SJSA1 (cell line): ENCODE measurements at regions not wholly inside any gene's neighbourhood (a gene's known extent, or its start where the extent isn't known, plus 50 kb on each side); places are given as distances from the start of the nearest gene placed in this dataset.

ENCODE experiments used
- DNase-seq, 2 experiments: peaks; one replicate each; pipeline ENCODE4 v3.0.0-alpha.2; 2015 to 2020; ENCODE audit warnings: low spot score in 2 of 2, low read depth in 1 of 2
- H3K27ac ChIP-seq: fragments of 250-450 bp; sonication (Bioruptor Pico); 2 replicates; pipeline ENCODE4 v1.5.1; 2020; ENCODE audit warnings: mild to moderate bottlenecking, moderate library complexity
- H3K27me3 ChIP-seq: fragments of 250-450 bp; sonication (Bioruptor Pico); replicated peaks from 2 replicates; pipeline ENCODE4 v1.5.1; 2020; ENCODE audit warnings: mild to moderate bottlenecking, moderate library complexity
- H3K36me3 ChIP-seq: fragments of 250-450 bp; sonication (Bioruptor Pico); 2 replicates; pipeline ENCODE4 v1.5.1; 2020; ENCODE audit warnings: mild to moderate bottlenecking
- H3K4me1 ChIP-seq: fragments of 250-450 bp; sonication (Bioruptor Pico); replicated peaks from 2 replicates; pipeline ENCODE4 v1.6.1; 2021; ENCODE audit warnings: mild to moderate bottlenecking
- H3K4me3 ChIP-seq: fragments of 250-450 bp; sonication (Bioruptor Pico); 2 replicates; pipeline ENCODE4 v1.5.1; 2020; ENCODE audit warnings: mild to moderate bottlenecking
- H3K9me3 ChIP-seq: fragments of 250-450 bp; sonication (Bioruptor Pico); replicated peaks from 2 replicates; pipeline ENCODE4 v1.5.1; 2020; ENCODE audit warnings: mild to moderate bottlenecking

DNA sequence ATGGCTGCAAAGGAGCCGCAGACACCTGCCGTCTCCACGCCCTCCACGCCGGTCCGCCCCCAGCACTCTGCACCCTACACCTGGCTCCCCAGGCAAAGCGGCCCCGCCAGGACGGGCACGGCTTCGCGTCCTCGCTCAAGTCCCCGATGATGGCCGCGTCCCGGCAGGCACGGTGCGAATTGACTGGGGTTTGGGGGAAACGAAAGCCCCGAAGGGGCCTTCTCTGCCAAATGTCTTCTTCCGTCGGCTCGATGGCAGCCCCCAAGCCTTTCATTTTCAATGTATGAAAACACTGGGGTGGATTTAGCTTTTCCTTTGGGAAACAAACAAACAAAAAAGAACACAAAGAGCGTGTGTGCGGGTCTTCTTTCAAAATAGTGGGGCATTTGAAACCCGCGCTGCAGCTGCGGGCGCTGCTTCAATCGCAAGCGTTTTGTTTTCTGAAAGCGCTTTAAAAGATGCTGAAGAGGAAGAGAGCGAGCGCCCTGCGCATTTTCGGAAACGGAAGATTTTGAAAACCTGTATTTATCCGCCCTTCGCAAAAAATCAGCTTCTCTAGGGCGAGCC lies 160.0 kb downstream of the RMI1 start:
- no peaks in the 10 kb centered on the region for H3K9me3 ChIP-seq
- H3K36me3 ChIP-seq, result no peaks in the 10 kb centered on the region
- H3K27me3 ChIP-seq, result 0 out of 2 replicates have a peak, but pooled peaks cover 6% of the 10 kb centered on the region
- no peak for DNase-seq
- H3K27ac ChIP-seq, result no peak overlapping the region
- peaks cover 30% of the 10 kb centered on the region for H3K4me1 ChIP-seq
- no peak overlapping the region for H3K4me3 ChIP-seq

DNA sequence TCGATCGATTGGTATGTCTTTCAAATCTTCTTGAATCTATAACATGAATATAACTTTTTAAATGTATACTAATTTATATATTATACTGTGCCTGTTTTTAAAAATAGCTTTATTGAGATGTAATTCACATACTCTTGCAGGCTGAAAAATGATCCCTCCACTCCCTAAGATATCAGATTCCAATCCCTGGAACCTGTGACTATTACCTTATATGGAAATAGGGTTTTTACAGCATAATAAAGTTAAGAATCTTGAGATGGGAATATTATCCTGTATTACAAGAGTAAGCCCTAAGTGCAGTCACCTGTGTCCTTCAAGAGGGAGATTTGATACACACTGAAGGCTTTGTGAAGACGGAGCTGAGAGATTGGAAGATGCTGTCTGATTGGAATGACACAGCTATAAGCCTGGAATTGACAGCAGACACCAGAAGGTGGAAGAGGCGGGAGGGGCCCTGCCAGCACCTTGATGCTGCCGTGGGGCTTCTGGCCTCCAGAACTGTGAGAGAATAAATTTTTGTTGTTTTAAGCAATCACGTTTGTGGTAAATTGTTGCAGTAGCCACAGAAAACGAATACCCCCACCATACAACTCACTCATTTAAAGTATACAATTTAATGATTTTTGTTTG lies 161.3 kb downstream of the RMI1 start:
- 0 out of 2 replicates have a peak, but pooled peaks cover 6% of the 10 kb centered on the region for H3K27me3 ChIP-seq
- no peak overlapping the region for H3K4me3 ChIP-seq
- H3K4me1 ChIP-seq, result peaks cover 21% of the 10 kb centered on the region
- H3K36me3 ChIP-seq, result no peaks in the 10 kb centered on the region
- no peaks in the 10 kb centered on the region for H3K9me3 ChIP-seq
- DNase-seq, result no peak
- H3K27ac ChIP-seq, result no peak overlapping the region

DNA sequence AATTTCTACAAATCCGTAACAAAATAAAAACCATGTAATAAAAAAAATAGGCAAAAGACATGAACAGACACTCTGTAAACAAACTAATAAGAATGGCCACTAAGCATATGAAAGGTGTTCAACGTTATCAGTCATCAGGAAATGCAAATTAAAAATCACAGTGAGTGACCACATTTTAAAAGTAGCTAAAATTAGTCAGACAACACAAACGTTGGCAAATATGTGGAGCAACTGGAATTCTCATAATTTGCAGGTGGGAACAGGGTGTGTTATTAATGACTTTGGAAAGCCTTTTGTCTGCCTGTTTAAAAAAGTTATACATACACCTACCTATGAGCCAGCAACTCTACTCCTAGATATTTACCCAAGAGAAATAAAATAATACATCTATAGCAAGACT lies 164.4 kb downstream of the RMI1 start:
- Histone ChIP-seq H3K4me1 (peaks cover 15% of the 10 kb centered on the region), H3K36me3 (no peaks in the 10 kb centered on the region), H3K4me3 (no peak overlapping the region), H3K9me3 (no peaks in the 10 kb centered on the region), H3K27ac (no peak overlapping the region), H3K27me3 (0 out of 2 replicates have a peak, but pooled peaks cover 3% of the 10 kb centered on the region)
- DNase-seq, result no peak

DNA sequence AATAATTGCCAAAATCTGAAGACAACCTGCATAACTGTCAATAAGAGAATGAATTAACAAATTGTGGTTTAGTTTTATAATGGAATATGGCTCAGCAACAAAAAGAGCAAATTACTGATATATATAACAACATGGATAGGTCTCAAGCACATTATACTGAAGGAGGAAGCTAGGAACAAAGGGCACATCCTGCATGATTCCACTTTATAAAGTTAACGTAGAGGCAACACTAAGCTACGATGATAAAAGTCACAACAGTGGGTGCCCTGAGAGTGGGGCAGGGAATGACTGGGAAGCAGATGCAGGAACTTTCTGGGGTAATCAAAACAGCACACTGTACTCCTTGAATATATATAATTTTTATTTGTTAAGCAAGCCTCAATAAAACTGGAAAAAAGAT lies 165.2 kb downstream of the RMI1 start:
- H3K27ac ChIP-seq, result no peak overlapping the region
- H3K4me1 ChIP-seq, result peaks cover 10% of the 10 kb centered on the region
- H3K4me3 ChIP-seq, result no peak overlapping the region
- 0 out of 2 replicates have a peak, but pooled peaks cover 3% of the 10 kb centered on the region for H3K27me3 ChIP-seq
- no peaks in the 10 kb centered on the region for H3K36me3 ChIP-seq
- no peak for DNase-seq
- H3K9me3 ChIP-seq, result no peaks in the 10 kb centered on the region

DNA sequence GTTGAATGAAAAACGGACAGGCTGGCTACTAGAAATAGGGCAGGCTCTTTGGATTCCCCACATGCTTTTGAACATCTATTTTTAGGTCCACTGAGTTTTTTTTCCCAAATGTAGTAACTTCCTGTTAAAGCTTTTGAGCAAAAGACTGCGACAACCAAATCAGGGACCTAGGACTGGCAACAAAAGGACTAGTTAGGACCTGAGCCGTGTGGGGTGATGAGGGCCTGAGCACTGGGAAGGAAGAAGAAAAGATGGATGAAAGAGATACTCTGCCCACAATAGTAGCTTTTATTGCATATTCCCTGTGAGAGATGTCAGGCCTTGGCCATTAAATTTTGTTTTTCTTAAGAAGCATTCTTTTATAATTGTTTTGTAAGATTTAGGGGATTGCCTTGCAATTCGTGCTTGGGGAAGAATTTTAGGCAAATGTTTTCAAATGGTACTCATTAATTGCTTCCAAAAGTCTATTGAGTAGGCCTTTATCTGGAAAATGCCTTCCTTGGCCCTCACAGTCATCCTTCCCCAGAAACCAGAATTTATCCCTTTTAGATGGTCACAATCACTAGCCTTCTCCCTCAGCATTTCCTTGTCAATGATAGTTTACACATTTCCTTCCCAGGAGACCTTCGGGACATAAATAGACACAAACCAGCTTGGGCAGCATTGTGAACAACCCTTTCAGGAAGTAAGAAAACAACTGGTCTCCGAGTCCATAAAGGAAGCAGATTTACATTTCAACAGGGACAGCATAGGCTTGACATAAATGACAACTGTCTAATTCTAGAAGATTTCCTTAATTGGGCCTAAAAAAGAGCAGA lies 166.5 kb downstream of the RMI1 start:
- DNase-seq, result peak in 1 of 2 experiments; percentile 5
- H3K4me1 ChIP-seq, result peaks cover 10% of the 10 kb centered on the region
- H3K36me3 ChIP-seq, result no peaks in the 10 kb centered on the region
- no peaks in the 10 kb centered on the region for H3K9me3 ChIP-seq
- no peak overlapping the region for H3K27ac ChIP-seq
- no peaks in the 10 kb centered on the region for H3K27me3 ChIP-seq
- H3K4me3 ChIP-seq, result no peak overlapping the region

DNA sequence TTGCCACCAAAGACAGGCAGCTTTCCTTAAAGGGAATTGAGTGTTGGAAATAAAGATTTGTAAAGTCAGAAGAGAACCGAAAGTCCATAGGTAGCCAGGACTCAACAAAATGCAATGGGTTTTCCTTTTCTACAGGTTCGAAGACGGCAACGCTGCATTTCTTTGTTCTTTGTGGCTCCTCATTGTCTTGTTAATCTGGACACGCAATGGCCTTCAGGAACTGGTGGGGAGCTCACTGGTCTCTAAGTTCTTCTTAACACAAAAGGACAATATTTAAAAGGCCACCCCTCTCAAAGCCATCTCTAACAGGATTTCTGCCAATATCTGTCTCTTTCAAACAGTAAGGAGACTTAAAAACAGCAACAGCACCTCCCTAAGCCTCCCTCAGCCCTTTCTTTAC lies 170.6 kb downstream of the RMI1 start:
- Histone ChIP-seq H3K4me1 (peaks cover 10% of the 10 kb centered on the region), H3K27me3 (no peaks in the 10 kb centered on the region)
- DNase-seq, result no peak

DNA sequence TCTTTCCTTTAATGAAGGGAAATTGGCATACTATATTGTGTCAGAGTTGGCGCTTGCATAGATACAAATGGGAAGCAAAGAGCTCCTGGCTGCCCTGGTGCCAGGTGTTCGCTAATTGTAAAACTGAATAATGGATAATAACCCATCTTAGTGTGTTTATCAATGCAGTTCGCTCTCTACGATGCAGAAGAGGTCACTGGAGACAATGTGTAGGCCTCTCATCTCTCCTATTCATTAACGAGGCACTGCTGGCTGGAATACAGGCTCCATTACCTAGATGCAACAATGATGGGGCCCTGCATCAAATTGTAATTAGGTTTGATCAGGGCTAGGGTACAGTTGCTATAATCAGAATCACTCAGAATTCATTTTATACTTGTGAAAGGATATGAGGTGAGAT lies 171.0 kb downstream of the RMI1 start:
- DNase-seq, result no peak
- Histone ChIP-seq H3K36me3 (no peaks in the 10 kb centered on the region), H3K4me1 (peaks cover 10% of the 10 kb centered on the region), H3K4me3 (no peak overlapping the region), H3K27me3 (no peaks in the 10 kb centered on the region), H3K9me3 (no peaks in the 10 kb centered on the region), H3K27ac (no peak overlapping the region)

More for the DNA sequence above, 170.6 kb downstream of the RMI1 start:
- Histone ChIP-seq H3K36me3 (no peaks in the 10 kb centered on the region), H3K9me3 (no peaks in the 10 kb centered on the region), H3K4me3 (no peak overlapping the region), H3K27ac (no peak overlapping the region)

DNA sequence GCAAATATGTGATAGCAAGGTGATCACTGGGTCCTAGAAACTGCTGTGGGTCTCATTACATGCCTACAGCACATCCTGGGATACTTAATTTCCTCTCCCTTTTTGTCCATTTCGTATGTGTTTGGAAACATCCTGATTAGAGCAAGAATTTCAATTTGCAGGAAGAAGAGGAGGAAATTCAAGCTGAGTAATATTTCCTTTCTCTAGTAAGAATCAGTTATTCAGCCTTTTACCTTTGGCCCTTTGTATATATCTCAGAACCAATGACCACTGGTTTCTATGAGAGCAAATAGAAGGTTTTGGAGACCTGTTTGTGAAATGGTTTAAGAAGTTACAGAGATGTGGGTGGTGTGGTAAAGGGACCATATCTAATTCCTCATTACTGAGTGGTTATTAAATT lies 171.6 kb downstream of the RMI1 start:
- H3K9me3 ChIP-seq, result no peaks in the 10 kb centered on the region
- no peaks in the 10 kb centered on the region for H3K36me3 ChIP-seq
- no peak overlapping the region for H3K4me3 ChIP-seq
- no peak overlapping the region for H3K27ac ChIP-seq
- DNase-seq, result no peak
- H3K4me1 ChIP-seq, result peaks cover 6% of the 10 kb centered on the region
- no peaks in the 10 kb centered on the region for H3K27me3 ChIP-seq

DNA sequence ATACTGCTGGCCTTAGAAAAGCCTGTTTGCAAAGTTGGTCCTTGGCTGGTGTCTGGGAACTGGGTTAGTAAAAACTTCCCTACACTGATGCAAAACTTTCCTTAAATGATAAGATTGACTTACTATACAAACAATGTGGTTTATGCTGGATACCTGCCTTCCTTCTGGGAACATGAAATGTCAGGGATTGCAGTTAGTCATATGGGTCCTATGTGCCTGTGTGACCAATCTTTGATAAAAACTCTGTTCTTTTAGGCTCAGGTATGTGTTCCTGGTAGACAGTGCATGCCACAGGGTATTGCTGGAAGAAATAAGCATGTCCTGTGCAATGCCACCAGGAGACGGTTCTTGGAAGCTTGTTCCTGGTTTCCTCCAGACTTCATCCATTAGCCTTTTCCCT lies 173.3 kb downstream of the RMI1 start:
- no peaks in the 10 kb centered on the region; the same call in 1 of the 2 replicates for H3K27me3 ChIP-seq
- DNase-seq, result no peak
- H3K4me1 ChIP-seq, result no peaks in the 10 kb centered on the region
- no peaks in the 10 kb centered on the region for H3K36me3 ChIP-seq
- no peak overlapping the region for H3K27ac ChIP-seq
- H3K4me3 ChIP-seq, result no peak overlapping the region
- no peaks in the 10 kb centered on the region for H3K9me3 ChIP-seq

DNA sequence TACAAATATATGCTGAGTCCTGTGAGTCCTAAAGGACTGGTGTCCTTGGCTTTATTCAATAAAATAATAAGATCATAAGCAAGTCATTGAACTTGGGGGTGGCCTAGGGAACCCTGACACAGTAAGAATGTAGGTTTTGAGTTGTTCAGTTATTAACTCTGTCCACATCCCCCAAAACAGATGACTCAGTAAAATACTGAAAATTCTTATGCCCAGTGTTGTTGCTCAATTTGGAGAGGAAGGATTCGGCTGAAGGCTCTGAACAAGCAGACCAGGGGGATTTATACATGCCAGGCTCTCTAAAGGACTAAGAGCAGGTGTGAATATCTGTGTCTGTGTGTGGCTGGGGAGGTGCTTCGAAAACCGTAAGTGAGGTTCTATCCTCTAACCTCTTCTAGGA lies 173.7 kb downstream of the RMI1 start:
- H3K4me1 ChIP-seq, result no peaks in the 10 kb centered on the region
- H3K27me3 ChIP-seq, result no peaks in the 10 kb centered on the region; the same call in 1 of the 2 replicates
- H3K4me3 ChIP-seq, result no peak overlapping the region
- no peaks in the 10 kb centered on the region for H3K36me3 ChIP-seq
- no peaks in the 10 kb centered on the region for H3K9me3 ChIP-seq
- no peak for DNase-seq
- no peak overlapping the region for H3K27ac ChIP-seq

DNA sequence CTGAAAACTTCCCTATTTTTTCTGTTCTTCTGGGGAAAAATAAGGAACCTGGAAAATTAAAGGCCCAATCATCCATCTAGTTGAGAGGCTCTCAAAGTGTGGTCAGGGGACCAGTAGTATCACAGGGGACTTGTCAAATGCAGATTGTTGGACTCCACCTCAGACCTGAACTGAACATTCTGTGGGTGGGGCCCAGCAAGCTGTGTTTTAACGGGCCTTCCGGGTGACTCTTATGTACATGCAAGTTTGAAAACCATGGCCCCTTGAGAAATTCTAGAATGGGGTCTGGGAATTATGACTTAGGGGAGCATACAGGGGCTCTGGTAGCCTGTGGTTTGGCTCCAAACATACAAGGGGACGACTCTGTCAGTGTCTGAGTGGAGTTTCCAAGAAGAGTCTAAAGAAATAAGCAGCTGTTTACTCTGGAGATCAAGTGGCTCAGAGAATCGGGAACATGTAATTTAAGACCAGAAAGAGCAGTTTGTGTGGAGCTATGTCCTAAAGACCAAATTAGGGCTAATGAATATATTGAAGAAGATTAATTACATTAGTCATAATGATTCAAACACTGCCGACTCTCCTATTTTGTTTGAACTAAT lies 177.4 kb downstream of the SLC28A3 start:
- H3K27me3 ChIP-seq, result no peaks in the 10 kb centered on the region; the same call in 1 of the 2 replicates
- no peak overlapping the region for H3K4me3 ChIP-seq
- H3K36me3 ChIP-seq, result no peaks in the 10 kb centered on the region
- no peaks in the 10 kb centered on the region for H3K4me1 ChIP-seq
- no peaks in the 10 kb centered on the region for H3K9me3 ChIP-seq
- no peak for DNase-seq
- H3K27ac ChIP-seq, result no peak overlapping the region

DNA sequence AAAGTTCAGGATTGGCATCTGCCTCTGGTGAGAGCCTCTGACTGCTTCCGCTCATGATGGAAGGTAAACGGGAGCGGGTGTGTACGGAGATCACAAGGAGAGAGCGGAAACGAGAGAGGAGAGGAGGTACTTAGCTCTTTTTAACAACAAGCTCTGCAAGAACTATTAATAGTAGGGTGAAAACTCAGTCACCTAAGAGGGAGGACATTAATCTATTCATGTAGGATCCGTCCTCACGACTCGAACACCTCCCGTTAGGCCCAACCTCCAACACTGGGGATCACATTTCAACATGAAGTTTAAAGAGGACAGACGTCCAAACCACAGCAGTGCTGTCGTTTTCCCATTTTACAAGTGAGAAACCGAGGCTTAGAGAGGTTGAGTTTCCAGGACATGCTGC lies 173.7 kb downstream of the SLC28A3 start:
- Histone ChIP-seq H3K27me3 (no peaks in the 10 kb centered on the region), H3K9me3 (no peaks in the 10 kb centered on the region), H3K4me1 (peaks cover 29% of the 10 kb centered on the region), H3K36me3 (no peaks in the 10 kb centered on the region), H3K27ac (no peak overlapping the region), H3K4me3 (no peak overlapping the region)
- DNase-seq, result no peak

DNA sequence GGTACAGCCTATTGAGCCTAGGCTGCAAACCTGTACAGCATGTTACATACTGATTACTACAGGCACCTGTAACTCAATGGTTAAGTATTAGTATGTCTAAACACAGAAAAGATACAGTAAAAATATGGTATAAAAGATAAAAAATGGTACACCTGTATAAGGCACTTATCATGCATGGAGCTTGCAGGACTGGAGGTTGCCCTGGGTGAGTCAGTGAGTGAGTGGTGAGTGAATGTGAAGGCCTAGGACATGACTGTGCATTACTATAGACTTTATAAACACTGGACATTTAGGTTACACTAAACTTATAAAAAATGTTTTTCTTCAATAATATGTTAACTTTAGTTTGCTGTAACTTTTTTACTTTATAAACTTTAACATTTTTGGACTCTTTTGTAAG lies 171.3 kb downstream of the SLC28A3 start:
- no peak overlapping the region for H3K4me3 ChIP-seq
- no peaks in the 10 kb centered on the region for H3K9me3 ChIP-seq
- DNase-seq, result peak in 1 of 2 experiments; percentile 48
- H3K27ac ChIP-seq, result peak overlapping the region; percentile 88
- H3K36me3 ChIP-seq, result no peaks in the 10 kb centered on the region
- H3K27me3 ChIP-seq, result no peaks in the 10 kb centered on the region
- H3K4me1 ChIP-seq, result peaks cover 29% of the 10 kb centered on the region
